Activated B cell treated with CpG ODN at 0.5 μM for 24 hours (primary cell): ENCODE measurements at regions not wholly inside any gene's neighbourhood (a gene's known extent, or its start where the extent isn't known, plus 50 kb on each side); places are given as distances from the start of the nearest gene placed in this dataset.

ENCODE experiments used
- ATAC-seq: fragments of 200-7000 bp; cut with Tn5 transposase; one replicate; pipeline ENCODE4 v1.10.0; 2021; ENCODE audit warnings: low read depth, mild to moderate bottlenecking, moderate library complexity
- CTCF ChIA-PET: fragments of 350-600 bp; sonication (Branson Sonifier 250); formaldehyde crosslinking; loops from one replicate; lab custom pipeline; 2021; ENCODE audit warnings: antibody characterized with exemption; lab: Charles Lee
- POLR2A ChIA-PET: fragments of 350-600 bp; sonication (Branson Sonifier 250); formaldehyde crosslinking; loops from one replicate; lab custom pipeline; 2021; ENCODE audit warnings: antibody characterized with exemption; lab: Charles Lee
- DNase-seq: peaks from one replicate; pipeline ENCODE4 v3.0.0; 2022
- H3K27ac Mint-ChIP-seq: one replicate; pipeline ENCODE4 v1.8.0; 2020; ENCODE audit warnings: mixed read lengths
- H3K27me3 Mint-ChIP-seq: one replicate; pipeline ENCODE4 v1.8.0; 2021; ENCODE audit warnings: mixed read lengths
- H3K36me3 Mint-ChIP-seq: one replicate; pipeline ENCODE4 v1.8.0; 2021; ENCODE audit warnings: low read depth, mixed read lengths
- H3K4me1 Mint-ChIP-seq: one replicate; pipeline ENCODE4 v1.8.0; 2021; ENCODE audit warnings: mixed read lengths
- H3K4me3 Mint-ChIP-seq: one replicate; pipeline ENCODE4 v1.8.0; 2020; ENCODE audit warnings: mild to moderate bottlenecking, mixed read lengths
- H3K9me3 Mint-ChIP-seq: one replicate; pipeline ENCODE4 v1.8.0; 2020; ENCODE audit warnings: mixed read lengths
- intact Hi-C: fragments of 100-400 bp; cut with micrococcal nuclease; formaldehyde crosslinking; loops from one replicate; pipeline ENCODE4 v1.15.1; 2024
- TF ChIP-seq, protein P1 (sequence below): fragments of 200-600 bp; IDR thresholded peaks from one replicate; pipeline ENCODE4 v1.8.0; 2022; ENCODE audit warnings: antibody characterized with exemption, mild to moderate bottlenecking

DNA sequence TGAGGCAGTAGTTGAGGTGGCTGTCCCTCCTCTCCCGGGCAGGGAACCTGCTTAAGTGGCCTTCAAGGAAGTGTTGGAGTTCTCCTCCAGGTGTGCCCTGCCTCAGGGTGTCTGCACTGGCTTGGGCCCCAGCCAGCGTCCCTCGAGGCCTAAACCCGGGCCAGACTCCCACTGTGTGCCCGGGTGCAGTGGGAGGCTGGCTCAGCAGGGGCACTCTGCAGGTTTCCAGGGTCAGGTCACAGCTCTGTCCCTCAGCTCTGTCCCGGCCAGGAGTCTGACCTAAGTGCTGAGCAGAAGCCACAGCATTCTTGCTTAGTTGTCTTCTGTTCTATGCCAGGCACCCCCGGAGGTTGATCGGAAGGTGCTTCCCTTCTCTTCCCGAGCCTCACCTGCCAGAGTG lies 69.0 kb upstream of the OTOS start:
- TF ChIP-seq, protein P1, sequence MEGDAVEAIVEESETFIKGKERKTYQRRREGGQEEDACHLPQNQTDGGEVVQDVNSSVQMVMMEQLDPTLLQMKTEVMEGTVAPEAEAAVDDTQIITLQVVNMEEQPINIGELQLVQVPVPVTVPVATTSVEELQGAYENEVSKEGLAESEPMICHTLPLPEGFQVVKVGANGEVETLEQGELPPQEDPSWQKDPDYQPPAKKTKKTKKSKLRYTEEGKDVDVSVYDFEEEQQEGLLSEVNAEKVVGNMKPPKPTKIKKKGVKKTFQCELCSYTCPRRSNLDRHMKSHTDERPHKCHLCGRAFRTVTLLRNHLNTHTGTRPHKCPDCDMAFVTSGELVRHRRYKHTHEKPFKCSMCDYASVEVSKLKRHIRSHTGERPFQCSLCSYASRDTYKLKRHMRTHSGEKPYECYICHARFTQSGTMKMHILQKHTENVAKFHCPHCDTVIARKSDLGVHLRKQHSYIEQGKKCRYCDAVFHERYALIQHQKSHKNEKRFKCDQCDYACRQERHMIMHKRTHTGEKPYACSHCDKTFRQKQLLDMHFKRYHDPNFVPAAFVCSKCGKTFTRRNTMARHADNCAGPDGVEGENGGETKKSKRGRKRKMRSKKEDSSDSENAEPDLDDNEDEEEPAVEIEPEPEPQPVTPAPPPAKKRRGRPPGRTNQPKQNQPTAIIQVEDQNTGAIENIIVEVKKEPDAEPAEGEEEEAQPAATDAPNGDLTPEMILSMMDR: no peak
- POLR2A ChIA-PET: no interaction called here
- H3K27me3 Mint-ChIP-seq: peaks cover 4% of the 10 kb centered on the region
- H3K4me3 Mint-ChIP-seq: no peak overlapping the region
- H3K9me3 Mint-ChIP-seq: peaks cover 3% of the 10 kb centered on the region
- H3K27ac Mint-ChIP-seq: no peak overlapping the region
- CTCF ChIA-PET: no interaction called here
- H3K4me1 Mint-ChIP-seq: no peaks in the 10 kb centered on the region
- H3K36me3 Mint-ChIP-seq: no peaks in the 10 kb centered on the region
- intact Hi-C loops: no loop called here
- no peak for ATAC-seq
- DNase-seq: no peak

DNA sequence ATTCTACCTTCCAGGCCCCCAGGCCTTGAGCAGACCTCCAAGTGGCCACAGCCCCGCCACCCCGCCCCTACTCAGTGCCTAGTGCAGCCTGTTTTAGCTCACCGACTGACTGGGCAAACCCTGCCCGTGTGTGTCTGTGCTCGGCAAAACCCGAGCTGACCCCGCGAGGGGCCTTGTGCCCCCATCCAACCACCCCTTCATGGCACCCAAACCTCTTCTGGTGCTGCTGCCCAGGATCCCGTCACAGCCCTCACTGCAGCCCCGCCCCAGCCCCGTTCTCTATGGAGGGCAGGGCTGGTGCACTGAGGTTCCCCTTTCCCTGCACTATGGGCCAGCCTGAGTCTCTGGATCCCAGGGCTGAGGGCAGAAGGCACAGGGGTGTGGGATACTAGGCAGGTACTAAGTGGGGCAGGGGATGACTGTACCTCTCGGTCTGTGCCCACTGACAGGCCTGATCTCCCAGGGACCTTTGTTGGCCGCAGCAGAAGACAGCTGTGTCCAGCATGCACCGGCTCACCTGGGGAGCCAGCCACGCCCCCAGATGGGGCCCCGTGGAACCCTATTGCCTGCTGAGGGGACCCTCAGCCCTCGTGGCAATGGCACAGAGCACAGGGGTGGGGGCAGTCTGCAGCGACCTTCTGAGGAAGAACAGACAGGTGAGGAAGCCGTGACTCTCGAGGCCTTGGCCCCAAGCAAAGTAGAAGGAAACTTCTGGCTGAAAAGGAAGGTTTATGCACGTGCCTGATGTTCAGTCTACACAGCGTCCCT lies 69.9 kb upstream of the OTOS start:
- DNase-seq (peak; percentile 2), ATAC-seq (no peak)
- Mint-ChIP-seq H3K4me3 (no peak overlapping the region), H3K36me3 (no peaks in the 10 kb centered on the region), H3K9me3 (peaks cover 3% of the 10 kb centered on the region), H3K27ac (no peak overlapping the region), H3K27me3 (no peaks in the 10 kb centered on the region), H3K4me1 (no peaks in the 10 kb centered on the region)
- intact Hi-C loops: no loop called here
- POLR2A ChIA-PET: no interaction called here
- CTCF ChIA-PET: no interaction called here
- TF ChIP-seq, protein P1: no peak

DNA sequence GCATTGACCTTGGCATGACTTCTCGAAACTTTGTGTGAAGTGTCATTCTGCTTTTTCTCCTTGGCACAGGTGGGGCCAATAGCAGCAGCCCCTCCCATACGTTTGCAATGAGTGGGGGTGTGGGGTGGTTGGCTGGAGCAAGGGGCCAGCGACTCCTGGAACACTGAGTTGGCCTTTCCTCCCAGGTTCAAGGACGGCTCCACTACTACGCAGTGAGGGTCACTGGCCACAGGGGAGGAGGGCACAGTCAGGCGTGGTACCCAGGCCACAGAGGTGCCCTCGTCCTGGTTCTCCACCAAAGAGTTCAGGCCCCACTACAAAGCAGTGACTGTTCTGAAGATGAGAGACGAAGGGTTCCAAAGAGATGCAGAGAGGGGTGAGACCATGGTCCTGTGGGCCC lies 70.6 kb upstream of the OTOS start:
- DNase-seq: no peak
- TF ChIP-seq, protein P1: no peak

DNA sequence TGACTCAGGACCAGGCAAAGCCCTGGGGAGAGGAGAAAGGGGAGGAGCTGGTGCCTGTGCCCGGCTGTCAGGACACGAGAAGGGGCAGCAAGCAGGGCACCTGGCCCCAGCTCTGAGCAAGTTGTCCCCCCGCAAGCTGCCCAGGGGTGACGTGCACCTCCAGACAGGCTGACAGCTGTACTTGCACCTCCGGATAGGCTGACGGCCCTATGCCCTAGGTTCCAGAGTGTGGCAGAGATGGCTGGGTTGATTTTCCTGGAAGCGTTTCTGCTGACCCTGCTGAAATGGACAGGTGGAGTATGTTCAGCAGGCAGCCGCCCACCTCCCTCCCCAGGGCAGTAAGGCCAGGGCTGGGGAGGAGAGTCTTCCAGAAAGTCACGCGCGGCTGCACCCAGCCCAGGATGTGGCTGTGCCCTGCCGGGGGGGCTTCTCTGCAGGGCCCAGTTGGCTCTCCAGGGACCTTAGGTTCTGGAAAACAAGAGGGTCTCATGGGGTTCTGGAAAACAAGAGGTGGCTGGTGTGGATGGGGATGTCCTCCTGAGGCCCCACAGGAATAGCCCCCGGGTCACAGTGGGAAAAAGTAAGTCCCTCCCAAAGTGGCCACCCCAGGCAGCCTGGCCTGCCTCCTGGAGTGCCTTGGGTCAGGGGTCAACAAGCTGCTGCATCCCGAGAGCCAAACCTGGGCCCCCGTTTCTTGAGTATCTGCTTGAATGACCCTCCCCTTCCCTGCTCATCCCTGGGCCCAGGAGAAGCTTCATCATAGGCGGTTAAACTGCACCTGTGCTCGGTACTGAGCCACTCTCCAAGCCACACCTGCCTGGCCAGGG lies 71.4 kb upstream of the OTOS start:
- TF ChIP-seq, protein P1: no peak
- no peaks in the 10 kb centered on the region for H3K36me3 Mint-ChIP-seq
- H3K4me1 Mint-ChIP-seq: no peaks in the 10 kb centered on the region
- ATAC-seq (no peak), DNase-seq (peak; percentile 7)
- ChIA-PET CTCF (no interaction called here), POLR2A (no interaction called here)
- no peak overlapping the region for H3K4me3 Mint-ChIP-seq
- no peaks in the 10 kb centered on the region for H3K27me3 Mint-ChIP-seq
- H3K9me3 Mint-ChIP-seq: no peaks in the 10 kb centered on the region
- no peak overlapping the region for H3K27ac Mint-ChIP-seq
- intact Hi-C loops: no loop called here

More for the DNA sequence above, 70.6 kb upstream of the OTOS start:
- H3K4me1 Mint-ChIP-seq: no peaks in the 10 kb centered on the region
- intact Hi-C loops: no loop called here
- POLR2A ChIA-PET: no interaction called here
- CTCF ChIA-PET: no interaction called here
- H3K27ac Mint-ChIP-seq: no peak overlapping the region
- H3K9me3 Mint-ChIP-seq: peaks cover 1% of the 10 kb centered on the region
- H3K36me3 Mint-ChIP-seq: no peaks in the 10 kb centered on the region
- H3K27me3 Mint-ChIP-seq: no peaks in the 10 kb centered on the region
- H3K4me3 Mint-ChIP-seq: no peak overlapping the region
- no peak for ATAC-seq

DNA sequence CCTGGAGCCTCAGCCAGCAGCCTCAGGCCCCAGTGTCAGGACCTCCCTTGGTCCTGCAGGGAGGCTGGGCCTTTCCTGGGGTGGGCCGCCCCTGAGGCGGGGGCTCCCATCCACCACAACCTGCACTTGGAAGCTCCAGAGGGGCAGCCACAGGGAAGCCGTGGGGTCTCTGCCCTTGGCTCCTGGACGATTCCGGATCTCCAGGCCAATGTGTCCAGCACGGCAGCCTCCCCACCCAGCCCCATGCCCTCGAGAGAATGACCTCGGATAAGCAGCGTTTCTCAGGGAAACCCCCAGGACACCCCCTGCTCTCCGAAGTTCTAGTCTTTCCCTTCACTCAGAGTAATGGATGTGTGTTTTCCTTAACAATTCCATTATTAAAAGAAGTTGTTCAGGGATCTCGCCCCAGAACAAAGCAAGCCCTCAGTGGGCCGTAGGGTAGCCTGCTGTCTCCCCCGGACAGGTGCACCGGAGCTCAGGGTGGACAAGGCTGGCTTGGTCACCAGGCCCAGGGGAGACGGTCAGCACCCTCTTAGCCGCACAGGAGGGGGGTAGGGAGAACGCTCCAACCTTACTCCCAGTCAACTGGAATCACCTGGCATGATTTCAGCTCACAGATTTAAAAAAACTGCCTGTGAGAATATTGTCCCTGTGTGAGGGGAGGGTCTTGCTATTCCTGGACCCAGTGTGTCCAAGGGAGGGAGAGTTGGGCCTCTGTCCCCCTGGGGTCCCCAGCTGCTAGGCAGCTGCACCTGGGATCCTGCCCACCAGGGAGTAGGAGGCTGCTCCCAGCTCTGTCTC lies 72.2 kb upstream of the OTOS start:
- Mint-ChIP-seq H3K27ac (no peak overlapping the region), H3K4me3 (no peak overlapping the region), H3K27me3 (no peaks in the 10 kb centered on the region), H3K9me3 (no peaks in the 10 kb centered on the region), H3K36me3 (no peaks in the 10 kb centered on the region), H3K4me1 (no peaks in the 10 kb centered on the region)
- no peak for DNase-seq
- no peak for ATAC-seq
- TF ChIP-seq, protein P1: no peak
- intact Hi-C loops: no loop called here
- ChIA-PET POLR2A (no interaction called here), CTCF (no interaction called here)
